ENCODE measurements at regions not wholly inside any gene's neighbourhood (a gene's known extent, or its start where the extent isn't known, plus 50 kb on each side); places are given as distances from the start of the nearest gene placed in this dataset.

DNA sequence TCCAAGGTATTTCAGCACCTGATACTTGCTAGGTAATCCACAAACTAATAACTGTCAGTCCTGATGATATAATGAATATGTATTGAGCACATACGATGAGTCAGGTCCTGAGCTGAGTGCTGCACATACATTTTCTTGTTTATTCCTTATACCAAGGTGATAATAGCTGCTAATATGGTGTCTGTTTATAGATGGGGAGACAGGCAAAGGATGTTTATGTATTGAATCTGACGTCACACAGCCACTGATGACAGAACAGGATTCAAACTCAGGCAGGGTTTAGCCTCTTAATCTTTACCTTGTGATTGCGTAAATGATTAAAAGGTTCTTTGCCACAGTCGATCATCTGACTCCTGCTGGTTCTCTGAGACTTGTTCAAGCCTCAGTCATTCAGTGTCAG is 609.9 kb upstream of the CPEB2 start:
- H3K4me2 ChIP-seq (ENCODE audit: insufficient read depth in 1 of 2, low read depth in 2 of 2, low read length in 2 of 2) = no peak overlapping the region
- no peaks in the 10 kb centered on the region for H3K79me2 ChIP-seq (ENCODE audit: control insufficient read depth in 1 of 2, insufficient read depth in 2 of 2, low read length in 2 of 2)
- H3K9ac ChIP-seq (replicated peaks in 1 of 4; ENCODE audit: extremely low read depth in 1 of 4, low read depth in 3 of 4, low read length in 3 of 4) = no peak overlapping the region
- no peak overlapping the region for H2AK5ac ChIP-seq (ENCODE audit: low read depth, low read length)
- no peak overlapping the region for H3K27ac ChIP-seq (ENCODE audit: low read depth, low read length)
- H2BK15ac ChIP-seq (ENCODE audit: low read length) = no peak overlapping the region
- H3K18ac ChIP-seq (ENCODE audit: extremely low read depth, low read length) = no peak overlapping the region
- H3K23me2 ChIP-seq (ENCODE audit: low read depth, low read length) = no peaks in the 10 kb centered on the region
- H2BK5ac ChIP-seq (ENCODE audit: low read depth, low read length) = no peak overlapping the region
- POLR2A ChIA-PET (ENCODE audit: partially characterized antibody) = no interaction called here
- no peaks in the 10 kb centered on the region for H3K36me3 ChIP-seq (ENCODE audit: control insufficient read depth in 2 of 4, insufficient read depth in 4 of 4, low read length in 3 of 4)
- H2BK20ac ChIP-seq (ENCODE audit: low read length) = no peak overlapping the region
- DNase-seq (ENCODE audit: low read depth in 1 of 2, low spot score in 2 of 2) (no peak), FAIRE-seq (no peak)
- no peaks in the 10 kb centered on the region for H3K79me1 ChIP-seq (ENCODE audit: low read depth, low read length)
- H4K5ac ChIP-seq (ENCODE audit: insufficient read length, low read depth, low read length) = no peak overlapping the region
- H3K23ac ChIP-seq (ENCODE audit: insufficient read length) = no peak overlapping the region
- no peak overlapping the region for H3K4ac ChIP-seq (replicated peaks; ENCODE audit: insufficient read length, low read depth, low read length)
- no peak for TF ChIP-seq HDAC6 (IDR thresholded peaks at IDR 0.05; ENCODE audit: low read depth, low read length)
- H3K4me3 ChIP-seq (ENCODE audit: extremely low read depth in 1 of 4, insufficient read depth in 2 of 4, low read depth in 3 of 4, low read length in 4 of 4) = no peak overlapping the region
- H4K20me1 ChIP-seq (replicated peaks in 1 of 2; ENCODE audit: control insufficient read depth in 1 of 2, insufficient read depth in 2 of 2, low read length in 2 of 2) = no peaks in the 10 kb centered on the region
- no peaks in the 10 kb centered on the region; a peak in 1 of 7 replicates for H3K4me1 ChIP-seq (replicated peaks in 1 of 4; ENCODE audit: control insufficient read depth in 3 of 4, insufficient read depth in 4 of 4, low read length in 3 of 4)
- CTCF ChIA-PET (ENCODE audit: partially characterized antibody) = no interaction called here
- H4K8ac ChIP-seq (ENCODE audit: extremely low read depth, insufficient read depth, low read length) = no peak overlapping the region
- H2AFZ ChIP-seq (ENCODE audit: low read length) = no peak overlapping the region
- no peak overlapping the region for H3K56ac ChIP-seq (replicated peaks; ENCODE audit: insufficient read length, low read depth, low read length)
- no peak overlapping the region for H4K91ac ChIP-seq (replicated peaks; ENCODE audit: insufficient read length, low read length)
- no peak overlapping the region for H2BK12ac ChIP-seq (ENCODE audit: low read depth, low read length)
- 87% methylated on average over 4 of the region's 4 CpGs; no CpG with 5 or more reads in 1 of the 2 experiments for WGBS, 2 experiments (ENCODE audit: extremely low coverage in 1 of 2, insufficient coverage in 1 of 2, insufficient read length in 1 of 2, insufficient replicate concordance in 2 of 2, low coverage in 1 of 2, low lambda C conversion rate in 2 of 2, missing lambda C conversion rate in 1 of 2)
- H2BK120ac ChIP-seq (replicated peaks; ENCODE audit: low read depth, low read length) = no peak overlapping the region
- H3K9me3 ChIP-seq (ENCODE audit: insufficient read depth in 2 of 2, low read depth in 1 of 2, low read length in 1 of 2) = no peaks in the 10 kb centered on the region
- H3K27me3 ChIP-seq (replicated peaks in 1 of 4; ENCODE audit: control insufficient read depth in 3 of 4, extremely low read depth in 1 of 4, insufficient read depth in 3 of 4, low read length in 3 of 4) = peaks cover 0 to 1% (median 0%) of the 10 kb centered on the region in 4 experiments; a peak in 1 of 7 replicates
- H3K14ac ChIP-seq (ENCODE audit: insufficient read length) = no peak overlapping the region

Data from H1 (cell line).